ENCODE measurements at regions not wholly inside any gene's neighbourhood (a gene's known extent, or its start where the extent isn't known, plus 50 kb on each side); places are given as distances from the start of the nearest gene placed in this dataset.

DNA sequence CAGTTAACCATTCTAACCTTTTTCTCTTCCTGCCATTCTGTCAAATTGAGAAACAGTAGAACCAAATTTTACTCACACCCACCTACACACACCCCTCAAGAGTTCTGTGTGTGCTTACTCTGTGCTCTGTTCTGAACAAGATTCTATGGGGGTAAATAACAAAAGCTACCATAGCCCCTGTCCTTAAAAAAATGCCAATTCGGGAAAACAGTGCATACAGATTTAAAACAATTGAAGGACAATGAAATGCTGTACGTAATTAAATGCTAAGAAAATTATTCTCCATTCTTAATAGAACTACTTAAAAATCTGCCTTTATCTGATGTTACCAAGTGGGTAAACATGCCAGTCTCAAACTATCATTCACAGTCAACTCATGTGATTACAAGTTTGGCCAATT, 1107.5 kb downstream of the TUSC7 start:
- TF ChIP-seq POLR2A (IDR thresholded peaks at IDR 0.05): no peak
- TF ChIP-seq CTCF (IDR thresholded peaks at IDR 0.05): no peak

Measured in lower leg skin (tissue), 3 donors.